ENCODE measurements at regions not wholly inside any gene's neighbourhood (a gene's known extent, or its start where the extent isn't known, plus 50 kb on each side); places are given as distances from the start of the nearest gene placed in this dataset.
"Not testable (repeated sequence)": the region's sequence is repeated elsewhere in the genome, so short reads cannot be mapped to it uniquely, and the experiment has no call there.

- no peak overlapping the region for H3K4me3 ChIP-seq (ENCODE audit: low read length)
- TF ChIP-seq CTCF (IDR thresholded peaks at IDR 0.05; ENCODE audit: insufficient read depth, low read depth, low read length, missing control alignments) = no peak
- no peak for DNase-seq (ENCODE audit: low read depth)
Observed at GRCh38 chr19:23563326-23563725, 123.7 kb downstream of the ZNF675 start.

GRCh38 chr19:23561341-23561740, 125.7 kb downstream of the ZNF675 start:
- H3K4me3 ChIP-seq (ENCODE audit: low read length) = no peak overlapping the region
- TF ChIP-seq CTCF (IDR thresholded peaks at IDR 0.05; ENCODE audit: insufficient read depth, low read depth, low read length, missing control alignments) = no peak
- peak; percentile 38 for DNase-seq (ENCODE audit: low read depth)

GRCh38 chr19:23560051-23560450, 127.0 kb downstream of the ZNF675 start:
- no peak for DNase-seq (ENCODE audit: low read depth)
- H3K4me3 ChIP-seq (ENCODE audit: low read length) = no peak overlapping the region
- no peak for TF ChIP-seq CTCF (IDR thresholded peaks at IDR 0.05; ENCODE audit: insufficient read depth, low read depth, low read length, missing control alignments)

- no peak for DNase-seq (ENCODE audit: low read depth)
- TF ChIP-seq CTCF (IDR thresholded peaks at IDR 0.05; ENCODE audit: insufficient read depth, low read depth, low read length, missing control alignments) = no peak
- H3K4me3 ChIP-seq (ENCODE audit: low read length) = no peak overlapping the region
Observed at GRCh38 chr19:23558541-23558940, 128.5 kb downstream of the ZNF675 start.

- no peak for TF ChIP-seq CTCF (IDR thresholded peaks at IDR 0.05; ENCODE audit: insufficient read depth, low read depth, low read length, missing control alignments)
Observed at GRCh38 chr19:23557381-23557780, 129.6 kb downstream of the ZNF675 start.

GRCh38 chr19:23554548-23554947, 132.5 kb downstream of the ZNF675 start:
- DNase-seq (ENCODE audit: low read depth) = peak; percentile 70
- no peak for TF ChIP-seq CTCF (IDR thresholded peaks at IDR 0.05; ENCODE audit: insufficient read depth, low read depth, low read length, missing control alignments)
- no peak overlapping the region for H3K4me3 ChIP-seq (ENCODE audit: low read length)

More at GRCh38 chr19:23557381-23557780, 129.6 kb downstream of the ZNF675 start:
- H3K4me3 ChIP-seq (ENCODE audit: low read length) = no peak overlapping the region
- DNase-seq (ENCODE audit: low read depth) = no peak

- peak; percentile 91 for DNase-seq (ENCODE audit: low read depth)
- not testable (repeated sequence) for H3K4me3 ChIP-seq (ENCODE audit: low read length)
Observed at GRCh38 chr19:23550102-23550501, 136.9 kb downstream of the ZNF675 start.
